ENCODE measurements at regions not wholly inside any gene's neighbourhood (a gene's known extent, or its start where the extent isn't known, plus 50 kb on each side); places are given as distances from the start of the nearest gene placed in this dataset.

DNA sequence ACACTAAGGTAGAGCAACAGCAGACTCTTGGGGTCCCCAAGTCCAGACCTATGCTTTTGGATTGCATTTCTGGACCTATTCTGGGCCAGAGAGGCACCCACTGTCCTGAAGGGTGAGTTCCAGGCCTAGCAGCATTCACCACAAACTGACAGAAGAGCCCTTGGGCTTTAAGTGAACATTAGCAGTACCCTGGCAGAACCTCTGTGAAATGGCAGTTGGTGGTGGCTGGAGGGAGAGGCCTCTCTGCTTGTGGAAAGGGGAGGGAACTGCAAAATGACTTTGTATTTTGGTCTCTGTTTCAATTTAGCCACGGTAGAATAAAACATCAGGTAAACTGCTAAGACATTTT, 1211.9 kb downstream of the PCDH18 start:
- TF ChIP-seq, protein P1, sequence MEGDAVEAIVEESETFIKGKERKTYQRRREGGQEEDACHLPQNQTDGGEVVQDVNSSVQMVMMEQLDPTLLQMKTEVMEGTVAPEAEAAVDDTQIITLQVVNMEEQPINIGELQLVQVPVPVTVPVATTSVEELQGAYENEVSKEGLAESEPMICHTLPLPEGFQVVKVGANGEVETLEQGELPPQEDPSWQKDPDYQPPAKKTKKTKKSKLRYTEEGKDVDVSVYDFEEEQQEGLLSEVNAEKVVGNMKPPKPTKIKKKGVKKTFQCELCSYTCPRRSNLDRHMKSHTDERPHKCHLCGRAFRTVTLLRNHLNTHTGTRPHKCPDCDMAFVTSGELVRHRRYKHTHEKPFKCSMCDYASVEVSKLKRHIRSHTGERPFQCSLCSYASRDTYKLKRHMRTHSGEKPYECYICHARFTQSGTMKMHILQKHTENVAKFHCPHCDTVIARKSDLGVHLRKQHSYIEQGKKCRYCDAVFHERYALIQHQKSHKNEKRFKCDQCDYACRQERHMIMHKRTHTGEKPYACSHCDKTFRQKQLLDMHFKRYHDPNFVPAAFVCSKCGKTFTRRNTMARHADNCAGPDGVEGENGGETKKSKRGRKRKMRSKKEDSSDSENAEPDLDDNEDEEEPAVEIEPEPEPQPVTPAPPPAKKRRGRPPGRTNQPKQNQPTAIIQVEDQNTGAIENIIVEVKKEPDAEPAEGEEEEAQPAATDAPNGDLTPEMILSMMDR (IDR thresholded peaks at IDR 0.05; ENCODE audit: low read length): no peak
- TF ChIP-seq EZH2 (IDR thresholded peaks at IDR 0.05; ENCODE audit: borderline replicate concordance, low read length): no peak

Measured in OCI-LY1 (cell line).